Brain microvascular endothelial cell (primary cell): ENCODE measurements at regions not wholly inside any gene's neighbourhood (a gene's known extent, or its start where the extent isn't known, plus 50 kb on each side); places are given as distances from the start of the nearest gene placed in this dataset.

ENCODE experiments used
- DNase-seq: peaks from one replicate; pipeline ENCODE4 v3.0.0-alpha.2; 2020
- H3K27ac ChIP-seq: fragments of 250-450 bp; sonication (Bioruptor Pico); 2 replicates; pipeline ENCODE4 v1.5.1; 2020; ENCODE audit warnings: mild to moderate bottlenecking, moderate library complexity
- H3K27me3 ChIP-seq: fragments of 250-450 bp; sonication (Bioruptor Pico); replicated peaks from 2 replicates; pipeline ENCODE4 v1.5.1; 2020; ENCODE audit warnings: mild to moderate bottlenecking
- H3K36me3 ChIP-seq: fragments of 250-450 bp; sonication (Bioruptor Pico); replicated peaks from 2 replicates; pipeline ENCODE4 v1.5.1; 2020; ENCODE audit warnings: mild to moderate bottlenecking
- H3K4me3 ChIP-seq: 2 replicates; pipeline ENCODE4 v1.5.1; 2011; ENCODE audit warnings: low read depth, mild to moderate bottlenecking, control low read depth, low read length, moderate library complexity
- CTCF ChIP-seq: IDR thresholded peaks from 2 replicates; pipeline ENCODE4 v1.5.1; 2011; ENCODE audit warnings: low read depth, mild to moderate bottlenecking, moderate library complexity, low read length, control low read depth, inconsistent platforms; ENCODE audit errors: missing control alignments
- in situ Hi-C: cut with HindIII; loops from 2 replicates; pipeline ENCODE4 v1.10.0; 2017; ENCODE audit warnings: low sequenced_read_pairs, low pct_ligation_motif_present

GRCh38 chr4:96092151-96092705 is 252.3 kb downstream of the PDHA2 start:
- DNase-seq: no peak
- H3K36me3 ChIP-seq: no peaks in the 10 kb centered on the region
- TF ChIP-seq CTCF: no peak
- H3K4me3 ChIP-seq: no peak overlapping the region
- H3K27me3 ChIP-seq: no peaks in the 10 kb centered on the region
- in situ Hi-C loops: no loop called here
- H3K27ac ChIP-seq: no peak overlapping the region

DNA sequence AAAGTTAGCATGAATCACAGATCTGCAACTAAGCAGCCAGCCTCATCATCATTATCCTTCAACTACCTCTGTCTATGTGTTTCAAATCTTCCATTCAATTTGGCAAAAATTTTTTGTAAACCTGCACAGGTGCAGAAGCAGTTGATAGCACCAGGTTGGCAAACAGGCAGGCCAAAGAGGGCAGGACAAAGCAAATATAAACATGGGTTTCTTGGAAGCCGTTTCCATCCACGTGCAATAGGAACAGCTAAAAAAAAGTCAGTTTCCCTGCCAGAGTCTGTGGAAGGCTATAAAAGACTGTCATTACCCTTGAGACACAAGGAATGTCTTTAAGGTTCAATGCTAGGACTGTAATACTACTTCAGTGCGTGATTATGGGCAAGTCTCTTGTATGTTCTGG is 253.2 kb downstream of the PDHA2 start:
- in situ Hi-C loops: no loop called here
- no peaks in the 10 kb centered on the region for H3K36me3 ChIP-seq
- no peak for TF ChIP-seq CTCF

GRCh38 chr4:96093563-96093962 is 253.7 kb downstream of the PDHA2 start:
- in situ Hi-C loops: no loop called here
- H3K4me3 ChIP-seq: no peak overlapping the region

More for the DNA sequence above, 253.2 kb downstream of the PDHA2 start:
- DNase-seq: no peak
- Histone ChIP-seq H3K27ac (no peak overlapping the region), H3K4me3 (no peak overlapping the region), H3K27me3 (no peaks in the 10 kb centered on the region)

GRCh38 chr4:96094183-96094582 is 254.3 kb downstream of the PDHA2 start:
- no peak for DNase-seq
- in situ Hi-C loops: no loop called here
- no peak overlapping the region for H3K4me3 ChIP-seq
- H3K36me3 ChIP-seq: no peaks in the 10 kb centered on the region
- no peak overlapping the region for H3K27ac ChIP-seq
- no peaks in the 10 kb centered on the region for H3K27me3 ChIP-seq
- TF ChIP-seq CTCF: no peak

More at GRCh38 chr4:96093563-96093962, 253.7 kb downstream of the PDHA2 start:
- Histone ChIP-seq H3K27me3 (no peaks in the 10 kb centered on the region), H3K36me3 (no peaks in the 10 kb centered on the region), H3K27ac (no peak overlapping the region)
- no peak for TF ChIP-seq CTCF
- DNase-seq: no peak

GRCh38 chr4:96097040-96097607 is 257.2 kb downstream of the PDHA2 start:
- Histone ChIP-seq H3K4me3 (no peak overlapping the region), H3K36me3 (no peaks in the 10 kb centered on the region), H3K27me3 (no peaks in the 10 kb centered on the region), H3K27ac (no peak overlapping the region)
- DNase-seq: no peak
- in situ Hi-C loops: no loop called here
- no peak for TF ChIP-seq CTCF

DNA sequence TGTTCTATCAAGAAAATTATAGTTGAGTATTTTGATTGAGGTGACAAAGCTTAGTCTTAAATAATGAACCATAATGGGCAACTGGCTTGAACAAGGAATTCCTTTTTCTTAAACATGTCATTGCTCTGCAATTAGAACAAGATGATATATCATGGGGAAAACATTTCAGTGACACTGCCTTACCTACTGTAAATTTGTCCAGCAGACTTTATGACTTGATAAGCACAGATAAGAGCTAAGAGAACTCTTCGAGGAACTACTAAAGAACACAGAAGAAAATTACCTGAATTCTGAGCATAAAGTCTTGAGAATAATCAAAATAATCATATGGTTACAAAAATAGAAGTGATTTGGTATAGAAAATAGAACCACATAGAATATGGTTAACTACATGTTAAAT is 257.8 kb downstream of the PDHA2 start:
- Histone ChIP-seq H3K27ac (no peak overlapping the region), H3K27me3 (no peaks in the 10 kb centered on the region), H3K36me3 (no peaks in the 10 kb centered on the region), H3K4me3 (no peak overlapping the region)
- in situ Hi-C loops: no loop called here
- TF ChIP-seq CTCF: no peak
- no peak for DNase-seq
